Activated CD4-positive, alpha-beta T cell treated with anti-CD3 and anti-CD28 coated beads, Interleukin-2, amount 50 U/mL, for 4 hours (primary cell): ENCODE measurements at regions not wholly inside any gene's neighbourhood (a gene's known extent, or its start where the extent isn't known, plus 50 kb on each side); places are given as distances from the start of the nearest gene placed in this dataset.
A peak's percentile ranks its signal among the peaks of the same experiment; 100 is the strongest.
"Not testable (repeated sequence)": the region's sequence is repeated elsewhere in the genome, so short reads cannot be mapped to it uniquely, and the experiment has no call there.

ENCODE experiments used
- DNase-seq, 2 experiments: peaks; one replicate each; pipeline ENCODE4 v3.0.0-alpha.2; 2020

DNA sequence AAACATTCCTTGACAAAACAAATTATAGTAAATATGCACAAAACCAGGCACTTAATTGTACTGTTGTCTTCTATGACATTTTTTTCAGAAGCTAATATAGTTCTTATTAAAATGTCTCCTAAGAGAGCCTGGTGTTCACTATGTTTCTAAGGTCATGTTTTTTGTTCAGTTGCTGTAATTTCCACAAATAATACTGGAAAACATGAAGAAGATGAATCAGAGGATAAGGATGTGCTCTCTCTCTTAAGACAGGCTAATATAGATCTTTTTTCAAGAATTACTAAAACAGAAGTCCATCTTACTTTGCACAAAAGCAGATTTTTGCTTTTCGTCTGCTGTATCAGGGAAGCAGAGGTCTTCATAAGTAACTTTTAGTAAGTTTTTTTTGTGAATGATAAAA, 823.0 kb upstream of the NECTIN3 start:
- no peak for DNase-seq

DNA sequence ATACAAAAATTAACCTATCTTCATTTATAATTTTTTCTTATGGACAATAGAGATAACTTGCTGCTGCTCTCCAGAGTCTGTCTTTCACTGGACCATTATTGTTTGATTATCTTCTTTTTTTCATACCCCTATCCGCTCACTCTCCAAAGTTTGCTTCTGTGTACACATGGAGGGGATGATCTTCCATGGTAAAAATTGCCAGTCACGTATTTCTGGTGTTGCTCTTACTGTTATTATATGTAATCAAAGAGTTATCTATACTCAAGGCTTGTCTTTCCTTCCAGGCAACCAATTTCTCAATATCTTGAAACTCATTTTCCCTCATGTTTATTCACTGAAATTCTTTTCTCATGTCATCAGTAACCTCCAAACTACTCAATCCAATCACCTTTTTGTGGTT, 817.8 kb upstream of the NECTIN3 start:
- DNase-seq: no peak

DNA sequence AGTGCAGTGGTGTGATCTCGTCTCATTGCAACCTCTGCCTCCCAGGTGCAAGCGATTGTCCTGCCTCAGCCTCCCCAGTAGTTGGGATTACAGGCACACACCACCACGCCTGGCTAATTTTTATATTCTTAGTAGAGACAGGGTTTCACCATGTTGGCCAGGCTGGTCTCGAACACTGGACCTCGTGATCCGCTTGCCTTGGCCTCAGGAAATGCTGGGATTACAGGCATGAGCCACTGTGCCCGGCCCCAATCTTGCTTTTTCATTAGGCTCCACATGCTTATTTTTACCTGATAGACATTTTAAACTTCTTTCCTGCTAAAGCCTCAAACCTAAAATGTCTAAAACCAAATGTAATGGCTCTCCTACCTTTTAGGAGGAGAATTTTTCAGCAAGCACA, 817.0 kb upstream of the NECTIN3 start:
- no peak for DNase-seq

DNA sequence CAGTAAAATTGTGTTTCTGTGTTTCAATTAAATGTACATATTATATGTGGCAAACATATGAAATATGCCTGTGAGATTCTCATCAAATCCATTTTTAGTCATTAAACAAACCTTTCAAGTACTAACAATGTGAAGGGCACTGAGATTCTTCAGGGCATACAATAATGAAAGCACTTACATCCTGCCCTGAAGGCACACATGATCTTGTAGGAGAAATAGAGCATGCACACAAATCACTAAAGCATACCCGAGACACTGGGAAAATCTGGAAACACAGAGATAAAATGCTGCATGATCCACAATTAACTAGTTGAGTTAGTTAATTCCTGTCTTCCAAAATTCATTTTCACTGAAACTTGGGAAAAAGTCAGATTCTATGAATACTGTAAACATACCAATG, 810.5 kb upstream of the NECTIN3 start:
- DNase-seq: no peak

DNA sequence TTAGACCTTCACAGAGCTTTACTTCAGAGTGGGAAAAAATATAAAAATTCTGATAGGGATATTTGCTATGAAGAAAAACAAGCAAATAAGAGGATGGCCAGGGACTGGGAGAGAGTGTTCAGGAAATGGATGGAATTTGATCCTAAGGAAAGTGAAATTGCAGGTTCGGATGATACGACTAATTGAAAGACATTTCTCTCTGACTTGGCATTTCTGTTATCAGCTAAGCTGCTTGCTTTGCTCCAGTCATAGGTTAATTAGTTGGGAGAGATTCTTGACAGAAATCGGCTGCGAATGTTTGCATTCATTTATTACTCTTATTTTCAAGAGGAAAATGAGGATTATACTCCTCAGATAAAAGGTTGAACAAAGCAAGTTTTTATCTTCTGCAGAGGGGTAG, 808.7 kb upstream of the NECTIN3 start:
- no peak for DNase-seq

DNA sequence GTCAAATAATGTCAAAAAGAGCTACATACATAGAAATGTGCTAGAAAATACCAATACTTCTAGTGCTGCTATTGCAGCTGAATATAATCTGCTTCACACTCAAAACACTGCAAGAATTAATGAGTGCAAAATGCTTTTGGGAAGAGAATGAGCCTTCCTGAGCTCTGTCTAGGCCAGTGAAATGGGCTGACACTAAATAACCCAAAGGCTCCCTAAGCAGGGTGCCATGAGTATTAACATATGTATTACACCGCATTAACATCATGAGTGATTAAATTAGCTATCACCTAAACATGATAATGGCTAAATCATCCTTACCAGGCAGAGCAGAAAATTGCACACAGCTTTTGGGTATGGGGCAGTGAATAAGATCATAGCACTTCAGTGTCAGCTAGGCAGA, 806.3 kb upstream of the NECTIN3 start:
- no peak for DNase-seq

DNA sequence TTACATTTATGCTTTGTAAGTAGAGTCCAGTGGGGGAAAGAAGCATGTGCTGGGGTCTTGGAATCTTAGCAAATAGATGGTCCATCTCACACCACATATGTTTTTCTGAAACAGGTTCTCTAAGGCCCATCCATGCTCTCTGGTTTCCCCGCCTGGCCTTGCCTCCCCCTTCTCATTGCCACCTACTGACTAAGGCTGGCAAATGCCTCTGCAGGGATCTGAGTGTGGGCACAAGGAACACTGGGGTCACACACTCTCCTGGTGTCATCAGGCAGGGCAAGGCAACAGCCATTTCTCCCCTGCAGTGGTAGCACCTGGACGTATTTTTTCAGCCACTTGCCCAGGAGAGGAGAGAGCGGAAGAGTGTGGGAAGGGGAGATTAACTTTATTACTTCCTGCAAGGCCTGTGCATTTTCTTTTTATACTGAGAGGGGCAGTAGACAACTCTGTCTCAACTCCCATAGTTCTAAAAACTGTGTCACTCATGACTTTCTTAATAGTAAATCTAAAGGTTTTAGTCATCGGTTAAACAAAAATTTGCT, 804.2 kb upstream of the NECTIN3 start:
- no peak for DNase-seq

DNA sequence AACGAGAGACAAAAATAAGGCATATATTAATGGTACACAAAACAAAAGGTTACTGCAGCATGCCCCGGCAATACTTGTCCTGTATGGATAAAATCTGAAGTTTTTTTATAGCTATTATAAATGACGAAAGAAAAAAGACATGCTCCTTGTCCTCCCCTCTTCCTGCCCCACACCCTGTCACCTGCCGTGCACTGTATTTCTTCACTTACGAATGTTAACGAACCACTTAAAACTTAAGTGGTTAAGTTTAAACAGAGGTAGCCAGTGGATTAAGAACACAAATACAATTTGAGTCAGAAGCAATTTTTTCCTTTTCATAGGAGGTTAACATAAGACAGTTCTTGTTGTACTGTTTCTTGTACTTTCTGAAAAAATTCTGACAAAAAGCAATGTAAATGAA, 799.1 kb upstream of the NECTIN3 start:
- DNase-seq: no peak

DNA sequence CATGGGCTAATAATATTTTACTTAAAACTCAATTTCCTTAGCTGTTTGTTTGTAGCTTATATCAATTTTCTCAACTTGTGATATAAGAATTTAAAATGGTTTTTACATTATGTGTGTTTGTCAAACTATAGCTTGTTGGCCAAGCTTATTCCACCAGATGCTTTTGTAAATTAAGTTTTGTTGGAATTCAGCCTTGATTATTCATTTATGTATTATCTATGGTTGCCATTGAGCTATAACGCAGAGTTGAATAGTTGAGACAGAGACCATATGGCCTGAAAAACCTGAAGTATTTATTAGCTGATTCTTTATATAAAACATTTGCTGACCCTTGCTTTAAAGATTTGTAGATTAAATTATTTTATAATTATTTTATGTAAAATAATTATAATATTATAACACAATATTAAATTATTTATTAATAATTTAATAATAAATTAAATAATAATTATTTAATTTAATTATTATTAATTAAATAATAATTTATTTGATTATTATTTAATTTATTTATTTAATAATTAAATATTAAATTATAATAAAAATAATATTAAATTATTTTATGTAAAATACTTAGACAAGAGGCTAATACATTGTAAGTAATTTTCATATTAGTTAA, 779.6 kb upstream of the NECTIN3 start:
- no peak for DNase-seq

DNA sequence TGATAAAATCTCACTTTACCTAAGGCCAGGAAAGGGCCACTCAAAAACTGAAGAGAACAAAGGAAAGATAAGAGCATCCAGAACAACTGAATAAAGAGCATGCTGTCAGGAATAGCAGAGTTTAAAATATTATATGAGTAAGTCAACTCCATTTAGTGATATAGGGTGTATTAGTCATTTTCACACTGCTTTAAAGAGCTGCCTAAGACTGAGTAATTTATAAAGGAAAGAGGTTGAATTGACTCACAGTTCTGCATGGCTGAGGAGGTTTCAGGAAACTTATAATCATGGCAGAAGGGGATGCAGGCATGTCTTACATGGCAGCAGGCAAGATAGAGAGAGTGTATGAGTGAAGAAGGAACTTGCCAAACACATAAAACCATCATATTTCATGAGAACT, 778.0 kb upstream of the NECTIN3 start:
- no peak for DNase-seq

DNA sequence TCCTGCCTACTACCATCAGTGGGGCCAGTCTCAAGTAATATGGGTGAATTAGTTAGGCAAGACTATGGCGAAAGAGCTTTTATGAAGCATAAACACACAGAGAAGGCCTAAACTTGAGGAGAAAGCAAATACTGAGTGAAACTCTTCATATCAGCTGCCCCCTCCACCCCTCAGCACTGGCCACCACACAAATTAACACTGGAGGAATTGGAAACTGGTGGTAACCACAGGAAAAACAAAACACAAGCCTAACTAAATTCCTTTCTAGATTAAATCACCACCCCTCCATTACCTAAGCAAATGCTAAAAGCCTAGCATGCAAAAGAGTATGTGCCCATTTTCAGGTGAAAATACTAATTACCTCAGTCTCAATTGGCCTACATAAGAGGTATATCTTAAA, 774.7 kb upstream of the NECTIN3 start:
- DNase-seq: no peak

DNA sequence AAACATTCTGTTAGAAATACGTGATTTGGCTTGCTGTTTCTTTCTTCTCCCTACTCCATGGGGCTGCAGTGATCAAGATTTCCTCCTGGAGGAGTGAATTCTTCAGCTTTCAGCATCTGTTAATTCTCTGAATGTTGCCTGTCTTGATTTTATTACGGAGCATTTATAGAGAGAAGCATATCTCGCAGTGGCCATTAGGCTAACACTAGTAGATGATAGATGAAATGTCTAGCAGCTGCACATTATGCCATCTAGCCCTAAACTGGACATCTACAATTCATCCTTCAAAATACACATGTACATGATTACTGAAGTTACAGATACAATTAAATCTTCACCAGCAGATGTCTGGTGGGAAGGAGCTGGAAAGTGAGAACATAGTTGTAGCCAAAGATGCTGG, 769.8 kb upstream of the NECTIN3 start:
- no peak for DNase-seq

DNA sequence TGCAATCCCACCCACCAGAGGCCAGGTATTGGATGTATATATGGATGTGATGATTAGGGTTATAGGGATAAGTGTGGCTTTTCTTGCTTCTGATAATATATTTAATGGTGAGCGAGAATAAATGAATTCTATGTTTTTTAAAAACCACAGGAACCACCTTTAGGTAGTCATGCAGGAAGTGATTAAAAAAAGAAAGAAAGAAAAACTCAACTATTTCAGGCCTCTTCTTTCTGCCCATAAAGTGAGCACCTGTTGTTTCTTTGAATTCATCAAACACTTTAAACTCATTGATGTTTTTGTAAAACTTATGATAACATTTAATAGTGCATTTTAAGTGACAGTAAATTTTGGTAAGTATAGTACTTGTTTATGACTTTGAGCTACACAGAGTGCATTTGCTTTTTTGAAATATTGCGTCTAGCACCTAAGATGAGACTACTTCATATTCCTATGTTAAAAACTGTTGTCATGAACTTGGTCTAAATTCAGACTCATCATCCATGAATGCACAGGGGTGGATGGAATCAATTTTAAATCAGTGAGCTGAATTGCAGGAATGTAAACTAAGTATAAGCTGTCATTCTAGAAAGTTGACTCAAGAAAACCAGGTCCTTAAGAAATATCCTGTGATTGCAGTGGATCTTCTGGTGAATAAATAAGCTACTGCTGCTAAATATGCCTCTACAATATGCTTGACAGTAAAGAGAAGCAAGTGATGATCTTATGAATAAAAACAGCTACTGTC, 764.4 kb upstream of the NECTIN3 start:
- DNase-seq: no peak

DNA sequence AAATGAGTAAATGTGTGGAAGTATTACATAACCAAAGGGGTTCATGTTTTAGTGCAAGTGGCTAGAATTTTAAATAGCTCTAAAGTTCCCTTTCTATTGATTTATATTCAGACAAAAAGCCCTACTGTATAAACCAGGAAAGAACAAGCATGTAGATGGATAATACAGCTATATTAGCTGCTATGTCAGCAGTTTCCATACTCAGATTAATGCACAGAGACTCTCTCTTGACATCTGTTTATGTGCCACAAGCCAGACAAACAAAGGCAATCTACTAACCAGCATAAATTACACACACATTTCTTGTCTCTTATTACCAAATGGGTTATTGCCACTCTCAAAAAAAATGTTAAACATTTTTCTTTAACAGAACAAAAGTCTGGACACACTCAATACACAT, 760.1 kb upstream of the NECTIN3 start:
- DNase-seq: no peak

DNA sequence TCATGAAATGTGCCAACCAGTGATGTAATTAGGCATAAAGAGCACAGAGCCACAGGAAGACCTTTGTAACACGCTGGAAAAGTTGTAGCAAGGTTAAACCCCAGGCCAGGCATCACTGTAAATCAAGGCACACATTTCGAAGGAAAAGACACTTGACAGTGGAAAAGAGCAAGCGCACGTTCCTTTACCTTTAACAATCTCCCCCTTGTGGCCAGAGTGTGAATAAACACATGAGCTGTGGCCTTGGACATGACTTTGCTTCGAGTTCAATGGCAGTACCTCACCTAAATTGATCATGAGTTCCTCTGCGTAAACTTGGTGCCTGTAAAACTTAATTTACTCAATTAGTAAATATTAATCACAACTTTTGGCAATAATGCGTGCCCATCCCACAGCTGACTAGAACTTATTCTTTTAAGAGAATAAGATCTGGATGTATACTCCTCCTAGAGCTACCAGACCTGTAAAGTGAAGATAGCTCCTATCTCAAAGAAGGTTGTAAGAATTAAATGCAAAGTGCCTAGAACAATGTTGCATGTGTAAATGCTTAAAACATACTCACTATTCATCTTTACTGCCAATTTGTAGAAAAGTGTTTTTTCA, 757.0 kb upstream of the NECTIN3 start:
- DNase-seq: peak; percentile 37 to 42

DNA sequence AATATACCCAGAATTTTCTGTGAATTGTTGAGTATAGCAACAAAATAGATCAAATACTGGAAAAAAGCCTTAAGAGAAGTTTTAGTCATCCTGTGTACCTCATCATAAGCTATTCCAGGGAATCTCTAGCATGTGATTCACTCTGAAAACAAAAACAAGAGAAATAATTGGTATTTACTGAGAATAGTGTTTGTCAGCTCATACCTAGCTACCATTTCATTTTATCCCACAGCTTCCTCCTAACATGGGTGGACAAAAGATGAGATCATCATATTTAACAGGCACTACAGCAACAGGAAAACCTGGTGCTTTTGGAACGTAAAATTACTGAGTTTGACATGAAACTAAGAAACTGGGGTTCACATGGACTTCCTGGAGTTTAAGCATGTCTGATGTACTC, 753.5 kb upstream of the NECTIN3 start:
- no peak for DNase-seq

DNA sequence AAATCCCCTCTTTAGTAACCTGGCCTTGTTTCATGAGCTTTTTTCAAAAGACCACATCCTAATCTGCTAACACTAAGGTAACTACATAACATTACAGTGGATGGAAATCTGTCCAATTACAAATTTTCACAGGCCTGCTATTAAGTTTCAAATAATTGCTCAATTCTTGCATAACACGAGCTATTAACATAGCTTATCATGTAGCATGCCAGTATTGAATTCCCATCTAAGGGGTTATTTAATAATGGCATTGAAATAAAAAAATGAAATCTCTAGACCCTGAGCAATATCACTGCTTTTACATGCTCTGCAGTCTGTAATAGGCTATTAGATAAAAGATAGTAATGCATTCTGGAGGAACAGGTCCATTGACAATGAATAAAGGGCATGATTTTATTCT, 748.3 kb upstream of the NECTIN3 start:
- DNase-seq: no peak

DNA sequence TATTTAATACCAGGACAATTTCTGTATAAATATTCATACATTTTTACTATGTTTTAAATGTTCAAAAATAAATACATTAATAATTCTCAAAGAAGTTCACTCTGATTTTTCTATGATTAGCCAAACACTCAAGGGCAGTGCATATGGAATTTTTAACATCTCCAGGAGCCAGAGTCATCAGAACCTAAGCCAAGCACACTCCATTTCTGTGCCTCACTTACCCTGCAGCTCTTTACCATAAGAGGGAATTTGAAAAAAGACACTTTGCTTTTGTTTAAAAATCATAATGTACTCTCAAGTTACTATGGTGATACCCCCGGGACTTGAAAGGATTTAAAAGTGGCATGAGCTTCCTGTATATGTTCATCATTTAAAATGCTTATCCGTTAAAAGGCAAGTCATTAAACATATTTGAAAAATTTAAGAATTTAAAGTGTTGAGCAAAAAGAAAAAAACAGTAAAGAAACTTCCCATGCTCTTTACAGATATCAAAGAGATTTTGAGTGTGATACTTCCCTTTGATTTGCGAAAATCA, 747.4 kb upstream of the NECTIN3 start:
- DNase-seq: no peak

DNA sequence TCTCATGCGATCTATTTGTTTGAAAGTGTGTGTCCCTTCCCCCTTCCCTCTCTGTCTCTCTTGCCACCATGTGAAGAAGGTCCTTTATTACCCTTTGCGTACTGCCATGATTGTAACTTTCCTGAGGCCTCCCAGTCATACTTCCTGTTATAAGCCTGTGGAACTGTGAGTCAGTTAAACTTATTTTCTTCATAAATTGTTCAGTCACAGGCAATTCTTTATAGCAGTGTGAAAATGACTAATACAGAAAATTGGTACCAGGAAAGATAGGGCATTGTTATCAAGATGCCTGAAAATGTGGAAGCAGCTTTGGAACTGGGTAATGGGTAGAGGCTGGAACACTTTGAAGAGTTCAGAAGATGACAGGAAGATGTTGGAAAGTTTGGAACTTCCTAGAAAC, 743.7 kb upstream of the NECTIN3 start:
- no peak for DNase-seq

DNA sequence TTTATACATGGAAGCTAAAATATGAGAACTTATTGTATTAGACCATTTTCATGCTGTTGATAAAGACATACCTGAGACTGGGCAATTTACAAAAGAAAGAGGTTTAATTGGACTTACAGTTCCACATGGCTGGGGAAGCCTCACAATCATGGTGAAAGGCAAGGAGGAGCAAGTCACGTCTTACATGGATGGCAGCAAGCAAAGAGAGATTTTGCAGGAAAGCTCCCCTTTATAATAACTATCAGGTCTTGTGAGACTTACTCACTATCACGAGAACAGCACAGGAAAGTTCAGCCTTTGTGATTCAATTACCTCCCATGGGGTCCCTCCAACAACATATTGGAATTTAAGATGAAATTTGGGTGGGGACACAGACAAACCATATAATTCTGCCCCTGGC, 740.1 kb upstream of the NECTIN3 start:
- DNase-seq: not testable (repeated sequence)

DNA sequence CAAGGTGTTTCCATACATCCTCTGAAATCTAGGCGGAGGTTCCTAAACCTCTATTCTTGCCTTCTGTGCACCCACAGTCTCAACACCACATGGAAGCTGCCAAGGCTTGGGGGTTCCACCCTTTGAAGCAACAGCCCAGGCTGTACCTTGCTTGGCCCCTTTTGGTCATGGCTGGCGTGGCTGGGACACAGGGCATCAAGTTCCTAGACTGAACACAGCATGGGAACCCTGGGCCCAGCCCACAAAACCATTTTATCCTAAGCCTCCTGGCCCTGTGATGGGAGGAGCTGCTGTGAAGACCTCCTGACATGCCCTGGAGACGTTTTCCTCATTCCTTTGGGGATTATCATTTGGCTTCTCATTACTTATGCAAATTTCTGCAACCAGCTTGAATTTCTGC, 739.0 kb upstream of the NECTIN3 start:
- no peak for DNase-seq

DNA sequence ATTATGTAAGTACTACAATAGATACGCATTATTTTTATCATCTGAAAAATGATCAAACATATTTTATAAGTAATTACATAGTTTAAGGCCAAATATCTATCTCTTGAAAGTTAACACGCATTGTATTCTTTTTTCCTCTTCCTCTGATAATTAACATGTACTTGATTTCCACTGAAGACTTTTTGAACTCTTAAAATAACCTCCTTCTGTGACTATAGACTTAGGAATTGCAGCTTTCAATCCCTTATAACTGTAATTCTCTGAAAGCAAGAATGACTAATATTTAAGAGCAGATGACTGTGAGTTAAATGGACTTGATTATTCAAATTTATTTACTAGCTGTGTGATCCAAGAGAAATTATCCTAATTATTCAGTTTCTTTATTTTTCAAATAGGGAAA, 730.6 kb upstream of the NECTIN3 start:
- no peak for DNase-seq

DNA sequence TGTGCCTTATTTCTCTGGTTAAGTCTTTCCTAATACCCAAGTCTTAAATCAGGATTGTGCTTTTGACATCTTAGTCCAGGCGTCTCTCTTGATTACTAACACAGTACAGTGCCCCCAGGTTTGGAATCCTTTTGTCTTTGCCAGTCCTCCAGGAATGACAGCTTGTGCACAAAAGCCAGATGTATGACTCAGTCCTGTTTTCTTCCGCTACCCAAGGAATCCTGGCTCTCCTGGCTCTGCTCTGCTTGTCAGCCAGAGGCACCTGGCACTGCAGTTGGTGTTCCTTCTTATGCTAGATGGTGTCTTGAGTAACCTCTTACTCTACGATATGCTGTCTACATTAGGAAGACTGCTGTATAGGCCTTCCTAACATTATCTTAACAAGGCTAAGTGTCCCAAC, 728.2 kb upstream of the NECTIN3 start:
- no peak for DNase-seq

DNA sequence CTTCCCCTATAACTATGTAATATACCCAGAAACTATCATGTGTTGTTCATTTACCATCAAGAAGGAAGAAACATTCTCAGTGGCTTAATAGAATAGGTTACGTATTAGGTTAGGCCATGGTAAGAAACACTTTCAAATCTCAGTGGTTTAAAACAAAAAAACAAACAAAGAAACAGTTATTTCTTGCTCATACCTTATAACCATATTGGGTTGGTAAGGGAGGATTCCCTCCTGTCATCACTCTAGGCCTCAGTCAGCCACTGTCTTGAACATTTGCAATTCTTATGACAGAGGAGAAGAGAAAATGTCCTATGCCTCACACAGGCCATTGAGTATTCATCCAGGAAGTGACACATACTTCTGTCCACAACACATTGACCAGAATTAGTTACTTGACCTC, 727.7 kb upstream of the NECTIN3 start:
- no peak for DNase-seq
